HCT116 (cell line): ENCODE measurements at regions not wholly inside any gene's neighbourhood (a gene's known extent, or its start where the extent isn't known, plus 50 kb on each side); places are given as distances from the start of the nearest gene placed in this dataset.

Experiments used
- ATAC-seq: fragments of 200-7000 bp; cut with Tn5 transposase; 2 replicates; pipeline ENCODE4 v1.9.1; 2020; ENCODE audit warnings: mild to moderate bottlenecking, moderate library complexity
- BruUV-seq: library from RNA; stranded (reverse); fragments of 400-500 nt; replicated peaks from 2 replicates; lab custom pipeline; 2021; lab: Mats Ljungman, UMichigan
- CTCF ChIA-PET: fragments of 300-600 bp; sonication (Branson Sonifier 250); formaldehyde crosslinking; loops from one replicate; lab custom pipeline; 2021; ENCODE audit warnings: antibody characterized with exemption; lab: Charles Lee
- POLR2A ChIA-PET: fragments of 300-600, 350-600 bp; sonication (Branson Sonifier 250); formaldehyde crosslinking; loops from one replicate; lab custom pipeline; 2021; ENCODE audit warnings: antibody characterized with exemption; lab: Charles Lee
- RAD21 ChIA-PET, 2 experiments: fragments of 300-600 bp; sonication (Branson Sonifier 250); formaldehyde crosslinking; loops; one replicate each; lab custom pipeline; 2023; ENCODE audit warnings: low total read pairs in 2 of 2; ENCODE audit not compliant: uncharacterized antibody in 2 of 2, unreplicated experiment in 2 of 2, low non-redundant PET in 1 of 2; lab: Charles Lee
- DNase-seq: peaks from one replicate; pipeline ENCODE4 v3.0.0-alpha.2; 2010; ENCODE audit warnings: low read depth, low spot score
- H2AFZ ChIP-seq: fragments of 200-600 bp; shearing (Covaris generic), sonication (generic); 2 replicates; pipeline ENCODE4 v1.6.1; 2017; ENCODE audit warnings: low read depth, mixed run types, mixed read lengths, antibody characterized with exemption, low read length; ENCODE audit not compliant: poor library complexity, severe bottlenecking
- H3K27ac ChIP-seq: 2 replicates; pipeline ENCODE4 v1.5.1; 2012; ENCODE audit warnings: low read depth, low read length
- H3K27me3 ChIP-seq: fragments of 200-600 bp; sonication (generic); 2 replicates; pipeline ENCODE4 v1.6.1; 2016; ENCODE audit warnings: mixed run types, low read length, mixed read lengths; ENCODE audit not compliant: insufficient read depth
- H3K36me3 ChIP-seq, 2 experiments: fragments of 200-500 bp in 1 of 2; fragments of 200-600 bp in 1 of 2; sonication (Bioruptor generic) in 1 of 2; sonication (generic) in 1 of 2; 2 replicates each; pipeline versions ENCODE4 v1.5.1 to v1.6.1; 2014 to 2016; ENCODE audit warnings: low read length in 2 of 2, inconsistent platforms in 1 of 2, mixed read lengths in 1 of 2, mixed run types in 1 of 2; ENCODE audit not compliant: insufficient read depth in 2 of 2, control insufficient read depth in 1 of 2
- H3K4me1 ChIP-seq, 2 experiments: fragments of 200-600 bp in 1 of 2; sonication (generic) in 1 of 2; 2 replicates each; pipeline versions ENCODE4 v1.5.1 to v1.6.1; 2012 to 2017; ENCODE audit warnings: low read length in 2 of 2, inconsistent platforms in 1 of 2, mild to moderate bottlenecking in 1 of 2, mixed read lengths in 1 of 2, mixed run types in 1 of 2, moderate library complexity in 1 of 2; ENCODE audit not compliant: insufficient read depth in 2 of 2, control insufficient read depth in 1 of 2
- H3K4me2 ChIP-seq: fragments of 200-600 bp; sonication (generic); 2 replicates; pipeline ENCODE4 v1.6.1; 2017; ENCODE audit warnings: mixed run types, low read length, mixed read lengths
- H3K4me3 ChIP-seq, 2 experiments: fragments of 200-600 bp in 1 of 2; sonication (generic) in 1 of 2; replicated peaks in 1 of 2; 2 replicates each; pipeline ENCODE4 v1.5.1; 2011 to 2016; ENCODE audit warnings: low read length in 2 of 2, control low read depth in 1 of 2, low read depth in 1 of 2, mild to moderate bottlenecking in 1 of 2, mixed read lengths in 1 of 2, mixed run types in 1 of 2
- H3K79me2 ChIP-seq: fragments of 200-600 bp; sonication (generic); 2 replicates; pipeline ENCODE4 v1.6.1; 2017; ENCODE audit warnings: mild to moderate bottlenecking, mixed run types, low read length, moderate library complexity, mixed read lengths; ENCODE audit not compliant: insufficient read depth
- H3K9ac ChIP-seq: fragments of 200-600 bp; sonication (generic); 2 replicates; pipeline ENCODE4 v1.6.1; 2016; ENCODE audit warnings: low read length, mixed read lengths
- H3K9me2 ChIP-seq: fragments of 200-600 bp; sonication (generic), shearing (Covaris generic); 2 replicates; pipeline ENCODE4 v1.6.1; 2017; ENCODE audit warnings: mixed run types, mild to moderate bottlenecking, moderate library complexity; ENCODE audit not compliant: insufficient read depth
- H3K9me3 ChIP-seq, 2 experiments: fragments of 200-500 bp in 1 of 2; fragments of 200-600 bp in 1 of 2; sonication (Bioruptor generic) in 1 of 2; sonication (generic) in 1 of 2; 2 replicates each; pipeline ENCODE4 v1.6.1; 2014 to 2017; ENCODE audit warnings: low read length in 2 of 2, mixed read lengths in 2 of 2, inconsistent platforms in 1 of 2, low read depth in 1 of 2, mild to moderate bottlenecking in 1 of 2, mixed run types in 1 of 2, moderate library complexity in 1 of 2; ENCODE audit not compliant: control insufficient read depth in 1 of 2, insufficient read depth in 1 of 2
- H4K20me1 ChIP-seq: fragments of 200-600 bp; sonication (generic), shearing (Covaris generic); 2 replicates; pipeline ENCODE4 v1.6.1; 2017; ENCODE audit warnings: mixed run types, mild to moderate bottlenecking, moderate library complexity; ENCODE audit not compliant: insufficient read depth
- POLR2AphosphoS5 ChIP-seq: IDR thresholded peaks from 2 replicates; pipeline ENCODE4 v1.6.1; 2011; ENCODE audit warnings: mild to moderate bottlenecking, low read depth, low read length, moderate library complexity
- ZFX ChIP-seq: fragments of 450-650 bp; IDR thresholded peaks from 2 replicates; pipeline ENCODE4 v1.6.1; 2017
- intact Hi-C: fragments of 100-400 bp; cut with micrococcal nuclease; formaldehyde crosslinking; loops from 2 replicates; pipeline ENCODE4 v1.10.0; 2022
- TF ChIP-seq, protein P1 (sequence below), 3 experiments: fragments of 200-600 bp in 1 of 3; sonication (generic) in 1 of 3; IDR thresholded peaks in 2 of 3; conservative IDR thresholded peaks in 1 of 3; 2 replicates each; pipeline ENCODE4 v1.5.1; 2012 to 2017; ENCODE audit warnings: low read depth in 2 of 3, low read length in 2 of 3, antibody characterized with exemption in 1 of 3, borderline replicate concordance in 1 of 3, control low read depth in 1 of 3, mild to moderate bottlenecking in 1 of 3, mixed read lengths in 1 of 3, mixed run types in 1 of 3, moderate library complexity in 1 of 3; ENCODE audit not compliant: insufficient read depth in 1 of 3

DNA sequence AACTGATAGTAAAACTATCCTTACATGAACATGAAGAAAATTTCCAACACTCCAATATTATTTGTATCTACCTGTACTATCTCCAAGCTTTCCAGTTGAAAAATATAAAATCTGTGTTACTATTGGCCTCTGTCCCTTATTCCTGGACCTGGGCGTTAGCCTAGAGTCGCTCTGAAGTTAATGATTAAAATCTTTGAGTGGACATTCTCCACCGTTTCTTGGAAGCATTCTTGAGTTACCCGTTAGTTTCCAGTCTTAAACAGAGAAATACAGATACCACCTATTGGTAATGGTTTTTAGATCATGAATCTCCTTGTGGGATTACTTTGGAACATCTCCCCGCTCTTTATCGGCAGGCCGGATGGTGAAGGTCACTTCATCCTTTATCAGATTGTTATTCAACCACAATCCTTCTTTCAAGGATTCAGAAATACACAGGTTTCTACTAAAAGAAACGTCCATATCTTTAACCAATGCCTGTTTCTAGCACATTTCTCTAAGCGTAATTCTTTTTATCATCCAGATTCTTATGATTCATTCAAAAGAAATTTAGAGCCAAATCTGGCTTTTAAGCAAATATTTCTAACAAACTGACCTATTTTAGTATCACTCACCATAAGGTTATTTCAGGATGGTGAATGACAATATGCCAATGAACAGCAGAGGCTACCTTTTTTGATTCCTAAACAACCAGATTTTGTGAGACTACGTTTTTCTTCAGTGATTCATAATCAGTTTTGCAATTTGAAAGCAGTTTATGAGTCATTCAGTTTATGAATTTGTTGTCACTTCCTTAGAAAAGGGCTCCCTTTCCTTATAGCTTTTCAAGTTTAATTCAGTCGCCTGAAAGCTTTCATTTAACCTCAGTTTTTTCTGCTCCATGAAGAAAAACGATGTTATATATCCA, 70.2 kb upstream of the ERRFI1 start:
- BruUV-seq = TSS peak; percentile 78
- Histone ChIP-seq H3K4me2 (peak overlapping the region; percentile 66), H3K79me2 (peaks cover 16% of the 10 kb centered on the region; the same call in 1 of the 2 replicates), H3K9me3 (no peaks in the 10 kb centered on the region), H4K20me1 (no peaks in the 10 kb centered on the region), H3K4me3 (peak overlapping the region in 1 of 2 experiments; percentile 17; a peak in 1 of 4 replicates), H3K9ac (peak overlapping the region; percentile 70), H2AFZ (no peak overlapping the region), H3K4me1 (peaks cover 84 to 89% of the 10 kb centered on the region in 2 experiments), H3K36me3 (no peaks in the 10 kb centered on the region), H3K27me3 (no peaks in the 10 kb centered on the region), H3K9me2 (no peaks in the 10 kb centered on the region), H3K27ac (peak overlapping the region; percentile 97)
- RAD21 ChIA-PET = no interaction called here
- POLR2A ChIA-PET = interaction anchor here (0.7 to 3.1 kb wide), 22 partner anchors 10 to 115 kb away, joined by 3 to 40 read pairs (median 8); no protein-coding TSS in a partner anchor
- intact Hi-C loops = loop anchor here (1.0 to 10.0 kb wide), 5 partner anchors 50 to 218 kb away; partner anchors contain the start of genes ERRFI1 and SLC45A1
- TF ChIP-seq ZFX (no peak), POLR2AphosphoS5 (peak; percentile 46; the same call in 1 of the 2 replicates)
- TF ChIP-seq, protein P1, sequence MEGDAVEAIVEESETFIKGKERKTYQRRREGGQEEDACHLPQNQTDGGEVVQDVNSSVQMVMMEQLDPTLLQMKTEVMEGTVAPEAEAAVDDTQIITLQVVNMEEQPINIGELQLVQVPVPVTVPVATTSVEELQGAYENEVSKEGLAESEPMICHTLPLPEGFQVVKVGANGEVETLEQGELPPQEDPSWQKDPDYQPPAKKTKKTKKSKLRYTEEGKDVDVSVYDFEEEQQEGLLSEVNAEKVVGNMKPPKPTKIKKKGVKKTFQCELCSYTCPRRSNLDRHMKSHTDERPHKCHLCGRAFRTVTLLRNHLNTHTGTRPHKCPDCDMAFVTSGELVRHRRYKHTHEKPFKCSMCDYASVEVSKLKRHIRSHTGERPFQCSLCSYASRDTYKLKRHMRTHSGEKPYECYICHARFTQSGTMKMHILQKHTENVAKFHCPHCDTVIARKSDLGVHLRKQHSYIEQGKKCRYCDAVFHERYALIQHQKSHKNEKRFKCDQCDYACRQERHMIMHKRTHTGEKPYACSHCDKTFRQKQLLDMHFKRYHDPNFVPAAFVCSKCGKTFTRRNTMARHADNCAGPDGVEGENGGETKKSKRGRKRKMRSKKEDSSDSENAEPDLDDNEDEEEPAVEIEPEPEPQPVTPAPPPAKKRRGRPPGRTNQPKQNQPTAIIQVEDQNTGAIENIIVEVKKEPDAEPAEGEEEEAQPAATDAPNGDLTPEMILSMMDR (IDR thresholded peaks at IDR 0.05 in 2 of 3, conservative IDR thresholded peaks at IDR 0.05 in 1 of 3; ENCODE audit: borderline replicate concordance in 1 of 3, insufficient read depth in 1 of 3, low read depth in 2 of 3, low read length in 2 of 3) = no peak
- ATAC-seq = peak; percentile 15; the same call in 1 of the 2 replicates
- CTCF ChIA-PET = interaction anchor here (0.6 to 1.8 kb wide), 2 partner anchors 17 to 218 kb away, joined by 4 to 6 read pairs; no protein-coding TSS in a partner anchor
- peak; percentile 84 for DNase-seq
